ENCODE measurements at regions not wholly inside any gene's neighbourhood (a gene's known extent, or its start where the extent isn't known, plus 50 kb on each side); places are given as distances from the start of the nearest gene placed in this dataset.

- TF ChIP-seq CTCF (IDR thresholded peaks at IDR 0.05) (no peak), POLR2A (IDR thresholded peaks at IDR 0.05; ENCODE audit: low read length) (no peak)
These were observed 115.2 kb downstream of the C9orf152 start for GRCh38 chr9:110092792-110093191.

Measured in A549 (cell line).